Neural cell (in vitro differentiated cells): ENCODE measurements at regions not wholly inside any gene's neighbourhood (a gene's known extent, or its start where the extent isn't known, plus 50 kb on each side); places are given as distances from the start of the nearest gene placed in this dataset.

Experiments used
- H2AFZ ChIP-seq: fragments of 200-600, 300-800 bp; sonication (generic), shearing (Covaris generic); 2 replicates; pipeline ENCODE4 v1.6.0; 2014; ENCODE audit warnings: low read depth, mild to moderate bottlenecking, antibody characterized with exemption, low read length, moderate library complexity
- H3F3A ChIP-seq: fragments of 200-600 bp; shearing (Covaris generic); 2 replicates; pipeline ENCODE4 v1.6.1; 2016; ENCODE audit warnings: mild to moderate bottlenecking, moderate library complexity, mixed read lengths, antibody characterized with exemption, low read length; ENCODE audit not compliant: insufficient read depth, poor library complexity, severe bottlenecking
- H3K27ac ChIP-seq: fragments of 200-600, 300-800 bp; sonication (generic), shearing (Covaris generic); 2 replicates; pipeline ENCODE4 v1.5.1; 2014; ENCODE audit warnings: mild to moderate bottlenecking, low read length, moderate library complexity
- H3K27me3 ChIP-seq: fragments of 300-800, 200-600 bp; sonication (generic), shearing (Covaris generic); 2 replicates; pipeline ENCODE4 v1.6.0; 2014; ENCODE audit warnings: mild to moderate bottlenecking, low read depth, low read length, moderate library complexity; ENCODE audit not compliant: insufficient read depth
- H3K36me3 ChIP-seq: fragments of 300-800, 200-600 bp; sonication (generic), shearing (Covaris generic); 2 replicates; pipeline ENCODE4 v1.5.1; 2014; ENCODE audit warnings: mild to moderate bottlenecking, antibody characterized with exemption, low read length, moderate library complexity; ENCODE audit not compliant: insufficient read depth
- H3K4me2 ChIP-seq: fragments of 300-800, 200-600 bp; sonication (generic), shearing (Covaris generic); 2 replicates; pipeline ENCODE4 v1.6.0; 2014; ENCODE audit warnings: mild to moderate bottlenecking, low read length
- H3K4me3 ChIP-seq: fragments of 300-800, 200-600 bp; sonication (generic), shearing (Covaris generic); 2 replicates; pipeline ENCODE4 v1.5.1; 2014; ENCODE audit warnings: mild to moderate bottlenecking, low read length, moderate library complexity
- H3K79me2 ChIP-seq: fragments of 200-600 bp; shearing (Covaris generic); replicated peaks from 2 replicates; pipeline ENCODE4 v1.6.0; 2014; ENCODE audit warnings: mild to moderate bottlenecking, low read length, moderate library complexity; ENCODE audit not compliant: insufficient read depth
- H3K9ac ChIP-seq: fragments of 300-800, 200-600 bp; sonication (generic), shearing (Covaris generic); 2 replicates; pipeline ENCODE4 v1.6.1; 2016; ENCODE audit warnings: mild to moderate bottlenecking, low read length, mixed read lengths
- H3K9me2 ChIP-seq: fragments of 200-600 bp; shearing (Covaris generic); 2 replicates; pipeline ENCODE4 v1.6.1; 2016; ENCODE audit warnings: mild to moderate bottlenecking, low read length, mixed read lengths; ENCODE audit not compliant: insufficient read depth
- H3K9me3 ChIP-seq: fragments of 200-600, 300-800 bp; sonication (generic), shearing (Covaris generic); 2 replicates; pipeline ENCODE4 v1.6.1; 2016; ENCODE audit warnings: mild to moderate bottlenecking, mixed run types, low read length, moderate library complexity, mixed read lengths
- H4K20me1 ChIP-seq: fragments of 200-600 bp; shearing (Covaris generic); 2 replicates; pipeline ENCODE4 v1.6.1; 2016; ENCODE audit warnings: mild to moderate bottlenecking, mixed run types; ENCODE audit not compliant: insufficient read depth
- EP300 ChIP-seq: fragments of 450-650 bp; conservative IDR thresholded peaks from 2 replicates; pipeline ENCODE4 v1.6.1; 2014; ENCODE audit warnings: antibody characterized with exemption, mild to moderate bottlenecking, moderate library complexity; ENCODE audit not compliant: poor library complexity, severe bottlenecking
- EZH2 ChIP-seq: fragments of 200-600, 300-800 bp; shearing (Covaris generic), sonication (generic); IDR thresholded peaks from 2 replicates; pipeline ENCODE4 v1.6.1; 2014; ENCODE audit warnings: antibody characterized with exemption, low read length, borderline replicate concordance, mild to moderate bottlenecking; ENCODE audit not compliant: insufficient read depth, poor library complexity, severe bottlenecking
- MXI1 ChIP-seq: fragments of 450-650 bp; conservative IDR thresholded peaks from 2 replicates; pipeline ENCODE4 v1.6.1; 2014; ENCODE audit warnings: antibody characterized with exemption, mild to moderate bottlenecking; ENCODE audit not compliant: poor library complexity, severe bottlenecking
- POLR2AphosphoS5 ChIP-seq: IDR thresholded peaks from 2 replicates; pipeline ENCODE4 v1.6.1; 2012
- RAD21 ChIP-seq: fragments of 450-650 bp; conservative IDR thresholded peaks from 2 replicates; pipeline ENCODE4 v1.6.1; 2014; ENCODE audit warnings: antibody characterized with exemption, mild to moderate bottlenecking, moderate library complexity
- SMC3 ChIP-seq: fragments of 450-650 bp; conservative IDR thresholded peaks from 2 replicates; pipeline ENCODE4 v1.6.1; 2014; ENCODE audit warnings: antibody characterized with exemption, mild to moderate bottlenecking, moderate library complexity; ENCODE audit not compliant: poor library complexity
- TAF1 ChIP-seq: IDR thresholded peaks from 2 replicates; pipeline ENCODE4 v1.6.1; 2012; ENCODE audit warnings: low read depth
- TF ChIP-seq, protein P1 (sequence below): fragments of 450-650 bp; IDR thresholded peaks from 2 replicates; pipeline ENCODE4 v1.5.1; 2014; ENCODE audit warnings: antibody characterized with exemption, mild to moderate bottlenecking, moderate library complexity; ENCODE audit not compliant: poor library complexity, severe bottlenecking
- TF ChIP-seq, protein P2 (sequence below): IDR thresholded peaks from 2 replicates; pipeline ENCODE4 v1.6.1; 2012; ENCODE audit warnings: borderline replicate concordance

DNA sequence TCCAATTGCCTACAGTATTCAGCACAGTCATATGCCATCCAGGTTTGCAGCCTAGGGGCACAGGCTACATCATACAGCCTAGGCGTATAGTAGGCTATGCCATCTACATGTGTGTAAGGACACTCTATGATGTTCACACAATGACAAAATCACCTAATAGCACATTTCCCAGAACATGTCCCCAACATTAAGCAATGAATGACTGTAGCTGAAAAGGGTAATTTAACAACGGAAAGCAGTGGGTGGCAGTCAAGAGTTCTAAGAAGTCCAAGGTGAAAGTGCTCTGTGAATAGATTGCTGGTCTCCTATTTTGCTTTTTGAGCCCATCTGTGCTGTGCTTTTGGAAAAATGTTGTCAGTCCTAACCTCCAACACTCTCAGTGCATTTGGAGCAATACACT lies 162.6 kb downstream of the KLF6 start:
- no peak for TF ChIP-seq POLR2AphosphoS5
- TF ChIP-seq, protein P1, sequence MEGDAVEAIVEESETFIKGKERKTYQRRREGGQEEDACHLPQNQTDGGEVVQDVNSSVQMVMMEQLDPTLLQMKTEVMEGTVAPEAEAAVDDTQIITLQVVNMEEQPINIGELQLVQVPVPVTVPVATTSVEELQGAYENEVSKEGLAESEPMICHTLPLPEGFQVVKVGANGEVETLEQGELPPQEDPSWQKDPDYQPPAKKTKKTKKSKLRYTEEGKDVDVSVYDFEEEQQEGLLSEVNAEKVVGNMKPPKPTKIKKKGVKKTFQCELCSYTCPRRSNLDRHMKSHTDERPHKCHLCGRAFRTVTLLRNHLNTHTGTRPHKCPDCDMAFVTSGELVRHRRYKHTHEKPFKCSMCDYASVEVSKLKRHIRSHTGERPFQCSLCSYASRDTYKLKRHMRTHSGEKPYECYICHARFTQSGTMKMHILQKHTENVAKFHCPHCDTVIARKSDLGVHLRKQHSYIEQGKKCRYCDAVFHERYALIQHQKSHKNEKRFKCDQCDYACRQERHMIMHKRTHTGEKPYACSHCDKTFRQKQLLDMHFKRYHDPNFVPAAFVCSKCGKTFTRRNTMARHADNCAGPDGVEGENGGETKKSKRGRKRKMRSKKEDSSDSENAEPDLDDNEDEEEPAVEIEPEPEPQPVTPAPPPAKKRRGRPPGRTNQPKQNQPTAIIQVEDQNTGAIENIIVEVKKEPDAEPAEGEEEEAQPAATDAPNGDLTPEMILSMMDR = no peak
- TF ChIP-seq SMC3 = no peak
- no peak for TF ChIP-seq RAD21
- TF ChIP-seq TAF1 = no peak
- TF ChIP-seq EP300 = no peak
- no peak for TF ChIP-seq MXI1
- no peak for TF ChIP-seq EZH2
- TF ChIP-seq, protein P2, sequence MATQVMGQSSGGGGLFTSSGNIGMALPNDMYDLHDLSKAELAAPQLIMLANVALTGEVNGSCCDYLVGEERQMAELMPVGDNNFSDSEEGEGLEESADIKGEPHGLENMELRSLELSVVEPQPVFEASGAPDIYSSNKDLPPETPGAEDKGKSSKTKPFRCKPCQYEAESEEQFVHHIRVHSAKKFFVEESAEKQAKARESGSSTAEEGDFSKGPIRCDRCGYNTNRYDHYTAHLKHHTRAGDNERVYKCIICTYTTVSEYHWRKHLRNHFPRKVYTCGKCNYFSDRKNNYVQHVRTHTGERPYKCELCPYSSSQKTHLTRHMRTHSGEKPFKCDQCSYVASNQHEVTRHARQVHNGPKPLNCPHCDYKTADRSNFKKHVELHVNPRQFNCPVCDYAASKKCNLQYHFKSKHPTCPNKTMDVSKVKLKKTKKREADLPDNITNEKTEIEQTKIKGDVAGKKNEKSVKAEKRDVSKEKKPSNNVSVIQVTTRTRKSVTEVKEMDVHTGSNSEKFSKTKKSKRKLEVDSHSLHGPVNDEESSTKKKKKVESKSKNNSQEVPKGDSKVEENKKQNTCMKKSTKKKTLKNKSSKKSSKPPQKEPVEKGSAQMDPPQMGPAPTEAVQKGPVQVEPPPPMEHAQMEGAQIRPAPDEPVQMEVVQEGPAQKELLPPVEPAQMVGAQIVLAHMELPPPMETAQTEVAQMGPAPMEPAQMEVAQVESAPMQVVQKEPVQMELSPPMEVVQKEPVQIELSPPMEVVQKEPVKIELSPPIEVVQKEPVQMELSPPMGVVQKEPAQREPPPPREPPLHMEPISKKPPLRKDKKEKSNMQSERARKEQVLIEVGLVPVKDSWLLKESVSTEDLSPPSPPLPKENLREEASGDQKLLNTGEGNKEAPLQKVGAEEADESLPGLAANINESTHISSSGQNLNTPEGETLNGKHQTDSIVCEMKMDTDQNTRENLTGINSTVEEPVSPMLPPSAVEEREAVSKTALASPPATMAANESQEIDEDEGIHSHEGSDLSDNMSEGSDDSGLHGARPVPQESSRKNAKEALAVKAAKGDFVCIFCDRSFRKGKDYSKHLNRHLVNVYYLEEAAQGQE = no peak
- no peak overlapping the region for H3K27ac ChIP-seq

DNA sequence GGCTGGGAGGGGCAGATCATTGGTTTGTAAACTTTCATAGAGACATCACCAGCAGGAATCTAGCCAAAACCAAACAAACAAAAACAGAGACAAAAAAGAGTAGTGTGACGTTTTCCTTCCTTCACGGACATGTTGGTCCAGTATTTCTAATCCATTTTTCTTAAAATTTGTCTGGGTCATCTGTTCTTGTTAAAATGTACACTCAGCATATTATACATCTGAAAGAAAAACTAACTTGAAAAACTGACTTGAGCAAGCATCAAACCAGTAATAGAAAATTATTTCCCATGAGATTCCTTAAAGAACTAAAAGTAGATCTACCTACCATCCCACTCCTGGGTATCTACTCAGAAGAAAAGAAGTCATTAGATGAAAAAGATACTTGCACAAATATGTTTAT lies 164.2 kb downstream of the KLF6 start:
- no peak overlapping the region for H3K9ac ChIP-seq
- H3K27ac ChIP-seq = no peak overlapping the region
- H3K4me3 ChIP-seq = no peak overlapping the region
- H3K9me3 ChIP-seq = no peaks in the 10 kb centered on the region
- H2AFZ ChIP-seq = no peak overlapping the region
- TF ChIP-seq RAD21 (no peak), POLR2AphosphoS5 (no peak), MXI1 (no peak), EP300 (no peak), SMC3 (no peak), EZH2 (no peak), TAF1 (no peak)
- TF ChIP-seq, protein P2 = no peak
- TF ChIP-seq, protein P1 = no peak
- no peak overlapping the region for H3K4me2 ChIP-seq
- H3K27me3 ChIP-seq = no peaks in the 10 kb centered on the region
- no peaks in the 10 kb centered on the region for H4K20me1 ChIP-seq
- H3K79me2 ChIP-seq = no peaks in the 10 kb centered on the region
- H3K36me3 ChIP-seq = no peaks in the 10 kb centered on the region
- peaks cover 5% of the 10 kb centered on the region for H3F3A ChIP-seq
- no peaks in the 10 kb centered on the region for H3K9me2 ChIP-seq

More for the DNA sequence above, 162.6 kb downstream of the KLF6 start:
- Histone ChIP-seq H3K4me3 (no peak overlapping the region), H3K79me2 (no peaks in the 10 kb centered on the region), H3K9me2 (no peaks in the 10 kb centered on the region), H3K36me3 (no peaks in the 10 kb centered on the region), H2AFZ (no peak overlapping the region), H4K20me1 (no peaks in the 10 kb centered on the region), H3K9me3 (no peaks in the 10 kb centered on the region), H3F3A (peaks cover 5% of the 10 kb centered on the region), H3K9ac (no peak overlapping the region), H3K27me3 (no peaks in the 10 kb centered on the region), H3K4me2 (no peak overlapping the region)
